NOMO-1 treated with dmso at 0.1 percent for 144 hours (cell line): ENCODE measurements at regions not wholly inside any gene's neighbourhood (a gene's known extent, or its start where the extent isn't known, plus 50 kb on each side); places are given as distances from the start of the nearest gene placed in this dataset.
"Not testable (repeated sequence)": the region's sequence is repeated elsewhere in the genome, so short reads cannot be mapped to it uniquely, and the experiment has no call there.

Experiments used
- DNase-seq: peaks from one replicate; lab custom pipeline; 2025; ENCODE audit not compliant: unreplicated experiment; lab: John Stamatoyannopoulos, UW

DNA sequence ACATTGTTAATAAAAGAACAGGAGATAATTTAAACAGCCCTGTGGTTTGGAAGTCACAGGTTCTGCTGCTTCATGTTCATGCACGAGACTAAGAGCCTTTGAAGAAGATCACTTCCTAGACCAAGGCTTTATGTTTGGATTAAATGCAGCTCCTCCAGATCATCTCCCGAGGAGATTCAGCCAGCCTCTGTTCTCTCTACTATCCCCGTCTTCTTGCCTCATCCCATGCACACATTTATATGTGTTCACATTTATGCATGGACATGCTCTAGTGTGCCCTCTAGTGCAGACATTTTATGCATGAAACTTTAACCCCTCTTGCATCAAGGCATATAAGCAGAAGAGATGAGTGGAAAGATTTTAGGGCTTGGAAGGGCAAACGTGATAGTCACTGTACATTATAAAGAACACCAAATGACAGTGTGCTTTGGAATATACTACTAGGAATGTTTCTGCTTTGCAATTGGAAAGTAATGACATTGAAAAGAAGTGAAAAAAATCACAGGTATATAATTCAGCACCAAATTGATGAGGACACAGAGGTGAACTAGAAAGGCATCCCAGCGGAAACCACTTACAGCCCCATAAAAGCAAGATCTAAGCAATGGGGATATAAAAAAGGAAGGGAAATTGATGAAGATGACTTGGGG, 271.5 kb upstream of the PLGLB2 start:
- not testable (repeated sequence) for DNase-seq

DNA sequence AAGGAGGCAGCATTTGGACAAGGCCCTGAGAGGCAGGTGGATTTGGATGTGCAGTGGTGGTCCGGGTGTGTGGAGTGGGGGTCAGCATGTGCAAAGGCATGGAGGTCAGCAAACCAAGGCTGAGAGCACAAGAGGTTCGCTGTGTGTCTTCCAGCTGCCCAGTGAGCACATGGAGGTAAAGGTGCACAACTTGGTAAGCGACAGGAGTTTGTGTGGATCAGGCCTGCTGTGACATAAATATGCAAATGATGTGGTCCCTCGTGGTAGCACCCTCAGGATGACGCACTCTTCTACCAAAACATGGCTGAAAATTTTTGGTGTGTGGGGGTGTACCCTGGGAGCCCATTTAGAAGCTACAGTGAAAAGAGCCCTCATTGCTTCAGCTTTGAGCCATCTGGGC, 271.0 kb upstream of the PLGLB2 start:
- DNase-seq: not testable (repeated sequence)

DNA sequence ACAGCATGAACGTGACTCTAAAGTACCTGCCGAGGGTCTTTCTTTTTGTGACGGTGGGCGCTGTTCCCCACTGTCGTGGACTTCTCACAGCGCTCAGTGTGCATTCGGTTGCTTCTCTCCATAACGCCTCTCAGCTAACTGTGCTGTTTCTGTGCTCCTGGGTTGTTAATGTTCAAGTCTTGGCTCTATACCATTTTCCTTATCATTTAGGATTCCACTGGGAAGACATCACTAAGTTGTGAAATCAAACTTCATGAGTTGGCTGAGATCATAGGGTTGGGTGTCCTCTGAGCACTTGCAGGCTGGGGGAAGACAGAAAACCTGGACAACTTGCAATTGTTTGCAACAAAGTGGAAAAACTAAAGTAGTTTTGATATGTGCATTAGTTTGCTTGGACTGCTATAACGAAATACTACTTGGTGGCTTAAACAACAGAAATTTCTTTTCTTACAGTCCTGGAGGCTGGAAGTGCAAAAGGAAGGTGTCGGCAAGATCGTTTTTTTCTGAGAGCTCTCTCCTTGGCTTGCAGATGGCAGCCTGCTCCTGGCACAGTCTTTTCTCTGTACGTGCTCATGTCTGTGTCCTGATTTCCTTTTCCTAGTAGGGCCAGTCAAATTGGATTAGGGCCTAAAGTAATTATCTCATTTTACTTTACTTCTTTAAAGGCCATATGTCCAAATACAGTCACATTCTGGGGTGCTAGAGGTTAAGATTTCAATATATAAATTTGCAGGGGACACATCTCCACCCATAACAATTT, 270.0 kb upstream of the PLGLB2 start:
- not testable (repeated sequence) for DNase-seq

DNA sequence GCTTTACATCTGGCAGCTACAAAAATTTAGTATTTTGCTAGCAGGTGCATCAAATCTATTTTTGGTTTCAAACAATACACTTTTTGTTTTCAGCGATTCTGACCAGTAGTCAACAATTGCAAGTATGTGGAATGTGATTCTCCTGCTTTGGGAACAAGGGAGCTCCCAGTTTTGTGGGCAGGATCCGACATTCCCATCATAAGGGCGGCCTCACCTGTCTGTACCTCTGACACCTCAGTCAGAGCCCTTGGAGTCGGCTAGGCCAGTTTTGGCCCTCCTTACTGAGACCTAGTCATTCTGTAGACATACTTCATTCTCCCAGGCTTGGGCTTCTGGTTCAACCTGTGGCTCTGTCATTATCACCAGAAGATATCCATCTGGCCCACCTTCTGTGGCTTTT, 269.0 kb upstream of the PLGLB2 start:
- not testable (repeated sequence) for DNase-seq

DNA sequence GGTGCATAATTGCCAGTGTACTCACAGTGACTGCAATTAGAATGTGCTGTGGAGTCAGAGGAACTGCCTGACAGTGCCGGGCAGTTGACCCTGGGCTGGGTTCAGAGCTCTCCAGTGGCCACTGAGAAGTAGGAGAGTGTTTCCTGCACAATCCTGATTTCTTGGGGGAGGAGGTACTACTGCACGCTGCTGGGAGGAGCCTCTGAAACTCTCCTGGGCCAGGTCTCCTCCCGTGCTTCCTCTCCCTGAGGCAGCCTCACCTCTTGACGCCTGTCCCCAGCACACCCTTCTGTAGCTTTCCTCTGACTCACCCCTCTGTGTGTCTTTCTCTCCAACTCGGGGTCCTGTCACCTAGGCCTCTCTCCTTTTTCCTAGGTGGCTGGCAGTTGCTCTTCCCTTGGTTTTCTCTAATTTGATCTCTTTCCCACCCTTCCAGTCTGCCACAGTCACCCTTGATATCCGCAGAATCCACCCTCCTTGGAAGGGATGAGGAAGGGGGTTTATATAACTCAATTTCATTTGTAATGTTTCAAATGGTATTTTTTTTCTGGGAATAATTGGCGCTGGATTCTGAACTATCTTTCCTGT, 264.7 kb upstream of the PLGLB2 start:
- not testable (repeated sequence) for DNase-seq

DNA sequence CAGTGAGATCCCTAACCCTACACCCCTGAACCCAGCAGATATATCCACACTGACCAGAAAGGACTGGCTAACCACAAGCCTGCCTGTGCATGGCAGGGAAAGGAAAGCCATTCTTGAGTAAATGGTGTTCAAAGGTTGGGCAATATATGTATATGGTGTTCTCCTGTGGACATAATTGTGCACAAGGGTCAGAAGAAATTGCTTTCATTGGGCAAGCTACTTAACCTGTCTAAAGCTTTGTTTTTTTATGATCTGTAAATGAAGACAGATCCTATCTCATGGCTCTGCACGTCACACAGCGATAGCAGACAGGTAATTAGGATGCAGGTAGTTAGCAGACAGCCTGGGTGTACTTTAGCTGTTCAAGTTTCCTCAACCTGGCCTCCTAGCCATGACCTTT, 263.5 kb upstream of the PLGLB2 start:
- DNase-seq: not testable (repeated sequence)

DNA sequence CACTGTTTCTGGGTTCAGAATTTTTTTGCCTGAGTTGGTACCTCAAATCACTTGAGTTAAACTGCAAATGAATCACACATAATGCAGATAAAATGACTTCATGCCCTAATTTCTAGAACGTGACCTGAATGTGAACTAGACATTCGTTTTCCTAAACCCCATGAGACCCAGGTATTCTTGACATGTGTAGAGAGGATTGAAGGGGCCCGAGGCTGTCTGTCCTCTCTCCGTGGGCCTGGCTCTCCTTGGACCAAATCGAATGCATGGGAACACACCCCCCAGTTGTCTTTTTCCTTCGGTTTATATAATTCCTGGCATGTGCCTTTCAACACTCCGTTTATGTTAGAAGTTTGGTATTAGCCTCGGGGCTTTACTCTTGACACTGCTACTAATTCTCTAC, 262.4 kb upstream of the PLGLB2 start:
- DNase-seq: not testable (repeated sequence)

DNA sequence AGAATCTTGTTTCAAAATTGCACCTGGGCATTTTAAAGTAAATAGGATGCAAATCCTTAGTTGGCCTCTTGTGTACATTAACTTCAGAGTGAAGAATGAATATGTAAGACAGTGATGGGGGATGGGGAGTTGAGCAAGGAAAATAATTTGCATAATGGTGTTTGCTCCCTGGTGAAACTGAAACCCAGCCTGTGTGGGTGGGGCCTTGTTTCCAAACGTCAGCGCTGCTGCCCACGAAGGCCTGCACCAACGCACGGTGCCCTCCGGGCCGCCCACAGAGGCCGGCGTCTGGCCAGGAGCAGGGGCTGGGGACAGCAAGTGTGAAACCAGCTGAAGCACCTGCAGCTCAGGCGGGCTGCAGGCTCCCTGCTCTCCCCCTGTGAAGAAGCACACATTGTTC, 262.0 kb upstream of the PLGLB2 start:
- not testable (repeated sequence) for DNase-seq

DNA sequence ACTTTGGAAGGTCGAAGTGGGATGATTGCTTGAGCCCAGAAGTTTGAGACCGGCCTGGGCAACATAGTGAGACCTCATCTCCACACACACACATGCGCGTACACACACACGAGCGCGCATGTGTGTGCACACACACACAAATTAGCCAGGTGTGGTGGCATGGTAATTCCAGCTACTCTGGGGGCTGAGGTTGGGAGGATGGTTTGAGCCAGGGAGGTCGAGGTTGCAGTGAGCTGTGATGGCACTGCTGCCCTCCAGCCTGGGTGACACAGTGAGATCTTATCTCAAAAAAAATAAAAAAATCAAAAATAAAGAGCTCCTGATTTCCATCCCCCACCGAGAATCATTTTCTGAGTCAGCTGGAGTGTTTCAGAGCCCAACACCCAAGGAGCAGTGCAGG, 261.5 kb upstream of the PLGLB2 start:
- DNase-seq: not testable (repeated sequence)

DNA sequence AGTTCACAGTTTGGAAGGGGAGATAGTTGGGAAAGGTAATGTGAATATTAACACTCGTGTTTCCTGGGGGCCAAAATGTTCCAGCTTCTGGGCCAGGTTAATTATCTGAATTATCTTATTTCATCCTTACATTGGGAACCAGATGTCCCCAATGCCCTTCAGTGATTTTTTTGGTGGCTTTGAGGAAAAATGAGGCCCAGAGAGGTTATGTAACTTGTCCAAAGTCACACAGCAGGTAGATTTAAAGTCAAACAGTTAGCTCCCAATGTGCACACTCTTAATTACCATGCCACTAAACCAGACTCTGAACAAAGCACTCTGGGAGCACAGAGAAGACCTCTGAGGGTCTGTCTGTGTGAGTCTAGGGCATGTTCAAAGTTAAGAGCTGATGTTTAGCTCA, 259.9 kb upstream of the PLGLB2 start:
- not testable (repeated sequence) for DNase-seq

DNA sequence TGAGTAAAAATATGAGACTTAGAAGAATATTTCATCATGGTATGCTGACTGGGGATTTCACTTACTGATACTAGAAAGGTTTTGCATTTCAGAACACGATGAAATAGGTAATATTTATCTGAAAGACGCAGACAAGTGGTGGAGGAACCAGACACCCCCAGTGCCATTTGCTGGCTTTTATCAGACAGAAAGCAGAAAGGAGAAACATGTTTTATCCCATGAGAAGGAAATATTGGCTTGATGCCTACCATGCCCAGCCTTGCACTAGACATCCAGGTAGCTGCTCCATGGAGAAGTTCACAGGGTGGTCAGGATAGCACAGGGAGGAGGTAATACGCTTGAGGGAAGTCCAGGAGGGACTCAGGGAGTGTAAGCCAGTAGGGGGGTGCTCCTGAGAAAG, 258.9 kb upstream of the PLGLB2 start:
- DNase-seq: not testable (repeated sequence)

DNA sequence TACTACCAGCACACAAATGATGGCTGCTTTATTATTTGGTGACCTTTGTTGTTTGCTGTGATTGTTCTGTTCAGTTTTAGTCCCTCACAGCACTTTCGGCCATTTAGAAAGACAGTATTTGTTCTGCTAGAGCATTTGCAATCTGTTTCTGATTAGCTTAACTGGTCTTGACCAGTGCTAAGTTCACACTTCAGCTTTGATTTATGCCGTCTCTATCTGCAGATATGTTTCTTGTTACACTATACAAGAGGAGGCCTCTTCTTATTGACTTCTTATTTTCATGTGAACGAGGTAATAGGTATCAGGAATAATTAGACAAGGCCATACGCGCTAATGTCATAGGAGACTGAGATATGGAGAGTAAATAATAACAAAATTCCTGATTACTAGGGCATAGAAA, 253.0 kb upstream of the PLGLB2 start:
- DNase-seq: not testable (repeated sequence)

DNA sequence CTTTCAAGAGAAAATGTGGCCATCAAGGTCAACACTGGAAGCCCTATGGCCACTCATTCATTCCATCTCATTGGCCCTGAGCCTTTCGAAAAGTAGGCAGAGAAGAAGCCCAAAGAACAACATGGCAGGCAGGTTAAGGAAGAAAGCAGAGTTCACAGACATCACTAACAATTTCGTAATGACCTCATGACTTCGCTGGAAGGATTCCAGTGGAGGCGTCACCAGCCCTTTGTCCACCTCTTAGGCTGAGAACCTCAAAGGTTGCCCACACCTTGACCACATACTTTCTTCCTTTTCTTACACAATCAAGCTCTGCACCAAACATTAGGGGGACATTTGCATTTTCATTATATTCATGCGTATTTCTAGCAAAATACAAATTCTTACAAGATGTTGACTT, 252.4 kb upstream of the PLGLB2 start:
- DNase-seq: not testable (repeated sequence)

DNA sequence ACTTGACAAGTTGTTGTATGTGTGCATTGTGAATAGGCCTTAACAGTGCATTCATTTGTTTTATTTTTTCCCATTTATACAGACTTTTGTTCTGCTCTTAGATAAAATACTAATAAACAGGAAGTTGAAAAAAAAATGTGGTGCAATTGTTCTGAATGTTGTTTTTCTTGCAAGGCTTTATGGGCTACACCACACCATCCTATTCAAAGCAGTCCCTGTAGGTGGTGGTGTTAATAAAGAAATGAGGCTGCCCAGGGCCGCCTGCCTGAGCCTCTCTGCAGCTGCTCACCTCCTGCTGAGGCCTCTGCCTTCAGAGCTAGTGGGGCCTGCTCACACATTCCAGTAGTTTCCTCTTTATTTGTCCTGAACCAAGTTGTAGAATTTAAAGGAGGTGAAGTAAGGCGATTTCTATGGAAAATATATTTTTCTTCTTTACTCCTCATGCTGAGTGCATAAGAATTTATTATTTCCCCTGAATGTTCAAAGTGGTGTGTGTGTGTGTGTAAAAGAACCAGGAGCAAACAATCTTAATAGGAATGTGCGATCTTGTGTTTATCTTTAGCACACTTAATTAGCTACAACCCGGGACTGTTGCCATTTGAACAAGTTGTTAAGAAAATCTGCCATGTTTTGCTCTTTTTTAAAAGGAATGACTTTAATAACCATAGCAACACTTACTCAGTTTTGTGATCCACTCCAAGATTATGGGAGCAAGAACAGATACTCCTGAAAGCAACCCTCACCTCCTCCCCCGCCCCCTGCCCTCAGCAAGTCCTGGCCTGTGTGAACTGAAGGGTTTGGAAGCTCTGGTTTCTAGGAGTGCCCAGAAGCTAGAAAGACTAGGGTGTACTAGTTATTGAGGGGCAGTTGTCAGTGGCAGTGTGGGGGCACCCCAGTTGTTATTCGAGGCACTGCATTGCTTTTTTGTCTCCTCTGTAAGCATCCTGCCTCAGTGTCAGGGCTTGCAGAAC, 251.6 kb upstream of the PLGLB2 start:
- not testable (repeated sequence) for DNase-seq

DNA sequence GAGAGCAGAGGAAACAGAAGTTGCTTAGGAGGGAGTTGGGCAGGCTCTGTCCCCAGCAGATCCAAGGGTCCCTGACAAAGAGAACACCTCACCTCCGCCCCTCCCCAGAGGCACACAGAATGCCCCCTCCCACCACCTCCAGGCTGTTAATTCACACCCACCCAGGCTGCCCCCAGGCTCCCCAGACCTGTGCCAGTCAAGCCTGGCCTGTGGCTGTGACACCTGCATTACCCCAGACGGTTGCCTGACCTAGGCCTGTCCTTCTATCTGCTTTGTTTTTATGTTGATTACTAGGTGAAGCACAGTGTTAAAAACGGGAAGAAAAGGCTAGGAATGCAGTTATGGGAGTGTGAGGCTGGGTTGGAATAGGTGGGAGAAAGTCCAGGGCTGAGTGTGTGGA, 250.8 kb upstream of the PLGLB2 start:
- DNase-seq: not testable (repeated sequence)

DNA sequence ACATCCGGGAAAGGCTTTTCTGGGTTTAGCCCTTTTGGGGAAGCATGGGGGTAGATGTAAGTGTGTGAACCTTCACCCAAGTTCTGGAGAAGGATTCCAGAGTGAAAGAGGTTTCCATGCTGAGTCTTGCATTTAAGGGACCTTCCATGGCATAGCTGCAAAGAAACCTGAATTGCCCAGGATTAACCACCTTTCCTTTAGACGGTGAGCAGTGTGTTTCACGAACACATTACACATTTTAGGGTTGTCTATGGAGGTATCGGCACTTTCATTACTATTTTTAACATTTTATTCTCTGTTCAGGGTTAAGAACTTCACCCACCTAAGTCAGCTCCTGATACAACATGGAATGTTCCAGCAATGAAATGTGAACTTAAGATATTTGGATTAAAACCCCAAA, 250.2 kb upstream of the PLGLB2 start:
- DNase-seq: not testable (repeated sequence)

DNA sequence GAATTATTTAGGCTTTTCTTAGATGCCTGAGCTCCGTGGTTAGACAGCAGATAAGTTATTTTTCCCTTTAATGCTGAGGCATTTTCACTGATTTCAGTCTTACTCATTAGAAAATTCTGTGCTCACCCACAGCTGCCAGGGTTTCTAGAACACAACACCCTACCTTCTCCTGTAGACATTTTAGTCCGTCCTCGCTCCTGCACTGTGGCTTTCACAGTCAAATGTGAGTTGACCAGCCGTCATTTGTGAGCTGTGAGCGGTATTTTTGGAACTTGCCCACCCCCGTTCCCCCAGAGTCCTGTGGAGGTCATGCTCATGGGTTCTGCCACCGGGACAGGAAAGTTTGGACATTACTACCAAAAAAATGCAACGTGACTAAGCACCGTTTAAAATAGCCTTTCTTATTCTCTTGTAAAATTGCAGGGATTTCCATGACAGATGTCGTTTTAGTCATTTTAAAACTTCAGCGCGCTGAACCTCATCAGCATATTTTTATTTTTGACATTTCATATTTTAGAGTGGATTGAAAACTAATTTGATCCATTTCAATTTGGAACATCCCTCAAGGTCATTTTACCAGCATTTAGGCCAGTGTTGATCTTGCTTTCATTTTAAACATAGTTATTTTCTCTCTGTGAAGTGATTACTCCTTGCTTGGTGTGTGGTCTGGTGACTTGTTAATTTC, 249.6 kb upstream of the PLGLB2 start:
- not testable (repeated sequence) for DNase-seq

DNA sequence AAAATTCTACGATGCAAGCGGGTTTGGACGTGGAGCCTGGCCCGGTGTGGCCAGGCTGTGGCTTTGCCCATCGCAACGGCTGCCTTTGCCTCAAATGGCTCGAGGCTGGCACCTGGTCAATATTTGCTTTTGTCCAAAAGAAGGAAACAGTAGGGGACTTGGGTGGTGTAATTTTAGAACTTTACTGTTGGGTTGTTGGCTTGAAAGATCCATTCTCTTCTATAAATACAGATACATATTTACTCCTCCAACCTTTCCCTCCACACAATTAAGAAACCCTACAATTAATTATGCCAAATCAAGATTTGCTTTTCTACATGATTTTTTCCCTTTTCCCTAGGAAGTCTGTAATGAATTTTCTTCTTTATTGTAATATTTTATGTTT, 249.0 kb upstream of the PLGLB2 start:
- not testable (repeated sequence) for DNase-seq

DNA sequence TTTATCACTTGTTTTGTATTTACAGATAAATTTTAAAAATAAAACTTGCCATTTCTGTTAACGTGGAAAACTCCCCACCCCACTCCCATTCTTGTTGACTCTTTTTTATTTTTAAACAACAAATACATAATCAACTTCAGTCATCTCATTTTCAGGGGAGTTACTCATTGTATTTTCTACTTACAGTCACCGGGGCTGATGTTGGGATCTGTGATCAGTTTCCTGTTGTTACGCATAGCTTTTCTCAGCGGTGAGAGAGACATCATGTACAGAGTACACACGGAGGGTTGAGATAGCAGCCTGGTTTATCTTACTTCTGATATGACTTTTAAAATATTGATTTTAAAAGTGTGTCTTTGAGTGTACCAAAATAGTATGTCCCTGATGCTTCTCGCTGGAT, 248.0 kb upstream of the PLGLB2 start:
- DNase-seq: not testable (repeated sequence)

DNA sequence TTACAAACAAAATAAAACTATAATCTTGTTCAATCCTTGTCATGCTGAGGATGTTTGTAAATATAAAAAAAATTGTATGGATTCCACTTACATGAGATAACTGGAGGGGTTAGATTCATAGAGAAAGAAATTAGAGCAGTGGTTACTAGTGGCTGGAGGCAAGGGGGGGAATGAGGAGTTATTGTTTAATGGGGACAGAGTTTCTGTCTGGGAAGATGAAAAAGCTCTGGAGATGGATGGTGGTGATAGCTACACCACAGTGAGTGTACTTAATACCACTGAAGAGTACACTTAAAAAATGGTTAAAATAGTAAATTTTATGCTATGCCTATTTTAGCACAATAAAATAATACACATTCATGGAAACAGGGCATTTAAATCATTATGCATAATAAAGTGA, 247.5 kb upstream of the PLGLB2 start:
- not testable (repeated sequence) for DNase-seq
